Heart left ventricle (tissue), 16 donors: ENCODE measurements at regions not wholly inside any gene's neighbourhood (a gene's known extent, or its start where the extent isn't known, plus 50 kb on each side); places are given as distances from the start of the nearest gene placed in this dataset.
"Not testable (repeated sequence)": the region's sequence is repeated elsewhere in the genome, so short reads cannot be mapped to it uniquely, and the experiment has no call there.

ENCODE experiments used
- ATAC-seq, 4 donors: fragments of 200-7000 bp; cut with Tn5 transposase; one replicate each; pipeline ENCODE4 v1.9.1; 2020 to 2022; ENCODE audit warnings: moderate library complexity in 4 of 4, mild to moderate bottlenecking in 3 of 4, moderate number of reproducible peaks in 1 of 4
- DNase-seq, 5 donors: peaks; one replicate each; pipeline ENCODE4 v3.0.0-alpha.2; 2020
- H3K27ac ChIP-seq, 12 donors: fragments of 200-600 bp; sonication (generic) in 4 of 12; one replicate each; pipeline versions ENCODE4 v1.5.0 to v1.8.0; 2016 to 2022; ENCODE audit warnings: mild to moderate bottlenecking in 2 of 12
- H3K27me3 ChIP-seq, 9 donors: fragments of 200-600 bp; sonication (generic) in 2 of 9; one replicate each; pipeline versions ENCODE4 v1.5.1 to v1.8.0; 2016 to 2022; ENCODE audit warnings: mild to moderate bottlenecking in 3 of 9
- H3K36me3 ChIP-seq, 9 donors: fragments of 200-600 bp; sonication (generic) in 2 of 9; one replicate each; pipeline versions ENCODE4 v1.5.0 to v1.8.0; 2018 to 2022; ENCODE audit warnings: mild to moderate bottlenecking in 2 of 9
- H3K4me1 ChIP-seq, 12 donors: fragments of 200-600 bp; sonication (generic) in 4 of 12; one replicate each; pipeline versions ENCODE4 v1.5.0 to v1.8.0; 2016 to 2022; ENCODE audit warnings: mild to moderate bottlenecking in 3 of 12
- H3K4me3 ChIP-seq, 12 donors: fragments of 200-600 bp; sonication (generic) in 4 of 12; one replicate each; pipeline versions ENCODE4 v1.5.0 to v1.8.0; 2017 to 2022; ENCODE audit warnings: mild to moderate bottlenecking in 9 of 12, moderate library complexity in 4 of 12
- H3K9me3 ChIP-seq, 12 donors: fragments of 200-600 bp; sonication (generic) in 4 of 12; one replicate each; pipeline versions ENCODE4 v1.5.0 to v1.8.0; 2016 to 2022; ENCODE audit warnings: mild to moderate bottlenecking in 1 of 12
- POLR2A ChIP-seq, 2 donors: fragments of 450-650 bp; IDR thresholded peaks; one replicate each; pipeline ENCODE4 v1.6.1; 2017; ENCODE audit warnings: antibody characterized with exemption in 2 of 2, mild to moderate bottlenecking in 2 of 2, moderate library complexity in 2 of 2
- WGBS, 4 donors: extraction: QIAGEN DNeasy Blood & Tissue Kit in 2 of 4; methylation state at CpG; one replicate each; pipeline versions ENCODE4 v1.1.5 to v1.1.7; 2013 to 2018; 5-methylcytosine and 5-hydroxymethylcytosine counted together
- intact Hi-C, 10 donors: fragments of 100-400 bp; cut with DNase I; formaldehyde crosslinking; loops; one replicate each; pipeline versions ENCODE4 v1.11.1 to v1.14.2; 2022
- TF ChIP-seq, protein P1 (sequence below), 12 donors: fragments of 200-600 bp; sonication (generic) in 4 of 12; IDR thresholded peaks; one replicate each; pipeline versions ENCODE4 v1.5.0 to v1.8.0; 2018 to 2022; ENCODE audit warnings: antibody characterized with exemption in 12 of 12, mild to moderate bottlenecking in 5 of 12
- donor health status: ischemic (EF 13 %, LVEDD 7.1; RV severe dilation, severe dysfunction).
- donor health status: healthy with polysubstance abuse.
- donor health status: DM: no; HTN: yes; CAD: no.
- donor health status: DM: no; HTN: no; CAD: no.
- donor health status: ischemic (EF 25% LVEDD 6.9; RV normal size, moderate dysfunction).
- donor health status: ischemic (EF 25% LVEDD 5.7; RV mildly dilated, moderate dysfunction).
- donor health status: healthy.
- donor health status: DM: yes; HTN: yes; CAD: no.
- donor health status: ischemic (EF 35%, LVEDD 5.7; RV mildly dilated, moderate dysfunction).
- donor health status: nonischemic (EF 11% LVEDD 7.7; RV severe dilation, severe dysfunction).
- donor health status: DM: yes; HTN: yes; CAD: no.
- donor health status: PGD.
- donor health status: ischemic (EF 29% LVEDD 5.4; RV normal size, mild dysfunction).
- donor health status: nonischemic (EF 23%, LVEDD 6.1; RV moderate dilation, normal function).

DNA sequence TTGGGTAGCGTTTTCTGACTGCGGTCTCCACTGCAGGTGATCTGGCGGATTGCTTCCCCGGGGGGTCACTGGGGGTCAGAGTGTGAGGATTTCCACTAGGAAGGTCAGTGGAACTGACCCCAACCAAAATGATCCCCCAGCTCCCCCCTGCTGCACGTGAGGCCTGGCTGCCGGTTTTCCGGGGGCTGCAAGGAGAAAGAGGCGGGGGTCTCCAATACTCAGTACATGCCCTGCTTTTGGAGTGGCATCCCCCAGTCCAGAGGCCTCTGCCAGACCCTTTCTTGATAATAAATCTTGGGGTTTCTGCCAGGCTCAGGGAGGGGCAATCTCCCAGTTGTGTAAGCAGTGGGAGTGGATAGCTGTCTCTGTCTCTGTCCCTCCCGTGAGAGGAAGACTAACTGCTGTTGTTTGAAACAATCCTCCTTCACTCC lies 71.5 kb upstream of the RTL6 start:
- no peak overlapping the region for H3K27ac ChIP-seq
- no peaks in the 10 kb centered on the region for H3K36me3 ChIP-seq
- peaks cover 0 to 16% (median 4%) of the 10 kb centered on the region in 12 donors for H3K9me3 ChIP-seq
- no peak for TF ChIP-seq POLR2A (IDR thresholded peaks at IDR 0.05)
- no peak for ATAC-seq
- intact Hi-C loops = no loop called here
- H3K27me3 ChIP-seq = peaks cover 0 to 3% (median 0%) of the 10 kb centered on the region in 9 donors
- peak in 1 of 5 donors; percentile 37 for DNase-seq
- WGBS, 4 donors = 82 to 95% (median 88%) methylated on average over 8 to 9 of the region's 9 CpGs
- H3K4me3 ChIP-seq = no peak overlapping the region
- peaks cover 0 to 17% (median 2%) of the 10 kb centered on the region in 12 donors for H3K4me1 ChIP-seq

DNA sequence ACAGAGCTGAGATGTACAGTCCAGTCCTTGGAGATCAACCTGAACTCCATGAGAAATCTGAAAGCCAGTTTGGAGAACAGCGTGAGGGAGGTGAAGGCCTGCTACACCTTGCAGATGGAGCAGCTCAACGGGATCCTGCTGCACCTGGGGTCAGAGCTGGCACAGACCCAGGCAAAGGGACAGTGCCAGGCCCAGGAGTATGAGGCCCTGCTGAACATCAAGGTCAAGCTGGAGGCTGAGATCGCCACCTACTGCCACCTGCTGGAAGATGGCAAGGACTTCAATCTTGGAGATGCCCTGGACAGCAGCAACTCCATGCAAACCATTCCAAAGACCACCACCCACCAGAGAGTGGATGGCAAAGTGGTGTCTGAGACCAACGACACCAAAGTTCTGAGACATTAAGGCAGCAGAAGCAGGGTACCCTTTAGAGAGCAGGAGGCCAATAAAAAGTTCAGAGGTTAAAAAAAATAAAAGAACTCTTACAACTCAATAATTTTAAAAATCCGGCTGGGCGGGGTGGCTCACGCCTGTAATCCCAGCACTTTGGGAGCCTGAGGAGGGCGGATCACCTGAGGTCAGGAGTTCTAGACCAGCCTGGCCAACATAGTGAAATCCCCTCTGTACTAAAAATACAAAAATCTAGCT lies 69.9 kb upstream of the RTL6 start:
- DNase-seq = peak in 2 of 5 donors; percentile 27 to 70
- no peaks in the 10 kb centered on the region for H3K36me3 ChIP-seq
- H3K27ac ChIP-seq = no peak overlapping the region
- peaks cover 0 to 13% (median 0%) of the 10 kb centered on the region in 12 donors for H3K4me1 ChIP-seq
- WGBS, 4 donors = 68 to 82% (median 73%) methylated on average over 6 to 8 of the region's 8 CpGs
- intact Hi-C loops = no loop called here
- no peak for TF ChIP-seq POLR2A (IDR thresholded peaks at IDR 0.05)
- TF ChIP-seq, protein P1, sequence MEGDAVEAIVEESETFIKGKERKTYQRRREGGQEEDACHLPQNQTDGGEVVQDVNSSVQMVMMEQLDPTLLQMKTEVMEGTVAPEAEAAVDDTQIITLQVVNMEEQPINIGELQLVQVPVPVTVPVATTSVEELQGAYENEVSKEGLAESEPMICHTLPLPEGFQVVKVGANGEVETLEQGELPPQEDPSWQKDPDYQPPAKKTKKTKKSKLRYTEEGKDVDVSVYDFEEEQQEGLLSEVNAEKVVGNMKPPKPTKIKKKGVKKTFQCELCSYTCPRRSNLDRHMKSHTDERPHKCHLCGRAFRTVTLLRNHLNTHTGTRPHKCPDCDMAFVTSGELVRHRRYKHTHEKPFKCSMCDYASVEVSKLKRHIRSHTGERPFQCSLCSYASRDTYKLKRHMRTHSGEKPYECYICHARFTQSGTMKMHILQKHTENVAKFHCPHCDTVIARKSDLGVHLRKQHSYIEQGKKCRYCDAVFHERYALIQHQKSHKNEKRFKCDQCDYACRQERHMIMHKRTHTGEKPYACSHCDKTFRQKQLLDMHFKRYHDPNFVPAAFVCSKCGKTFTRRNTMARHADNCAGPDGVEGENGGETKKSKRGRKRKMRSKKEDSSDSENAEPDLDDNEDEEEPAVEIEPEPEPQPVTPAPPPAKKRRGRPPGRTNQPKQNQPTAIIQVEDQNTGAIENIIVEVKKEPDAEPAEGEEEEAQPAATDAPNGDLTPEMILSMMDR (IDR thresholded peaks at IDR 0.05) = peak; percentile 22 to 59 (median 46)
- peaks cover 0 to 32% (median 6%) of the 10 kb centered on the region in 12 donors for H3K9me3 ChIP-seq
- no peak overlapping the region for H3K4me3 ChIP-seq
- ATAC-seq = no peak
- H3K27me3 ChIP-seq = no peaks in the 10 kb centered on the region

DNA sequence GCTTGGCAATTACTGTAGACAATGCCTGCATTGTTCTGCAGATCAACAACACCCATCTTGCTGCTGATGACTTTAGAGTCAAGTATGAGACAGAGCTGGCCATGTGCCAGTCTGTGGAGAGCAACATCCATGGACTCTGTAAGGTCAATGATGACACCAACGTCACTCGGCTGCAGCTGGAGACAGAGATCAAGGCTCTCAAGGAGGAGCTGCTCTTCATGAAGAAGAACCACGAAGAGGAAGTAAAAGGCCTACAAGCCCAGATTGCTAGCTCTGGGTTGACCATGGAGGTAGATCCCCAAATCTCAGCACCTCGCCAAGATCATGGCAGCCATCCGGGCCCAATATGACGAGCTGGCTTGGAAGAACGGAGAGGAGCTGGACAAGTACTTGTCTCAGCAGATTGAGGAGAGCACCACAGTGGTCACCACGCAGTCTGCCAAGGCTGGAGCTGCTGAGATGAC lies 69.4 kb upstream of the RTL6 start:
- 88 to 90% (median 89%) methylated on average over 7 to 8 of the region's 8 CpGs for WGBS, 4 donors
- H3K9me3 ChIP-seq = peaks cover 0 to 34% (median 6%) of the 10 kb centered on the region in 12 donors
- H3K27me3 ChIP-seq, ATAC-seq, H3K27ac ChIP-seq, H3K4me3 ChIP-seq, H3K36me3 ChIP-seq, intact Hi-C loops: not testable (repeated sequence)
- peak in 2 of 5 donors; percentile 25 to 37 for DNase-seq
- peaks cover 0 to 13% (median 0%) of the 10 kb centered on the region in 12 donors for H3K4me1 ChIP-seq

DNA sequence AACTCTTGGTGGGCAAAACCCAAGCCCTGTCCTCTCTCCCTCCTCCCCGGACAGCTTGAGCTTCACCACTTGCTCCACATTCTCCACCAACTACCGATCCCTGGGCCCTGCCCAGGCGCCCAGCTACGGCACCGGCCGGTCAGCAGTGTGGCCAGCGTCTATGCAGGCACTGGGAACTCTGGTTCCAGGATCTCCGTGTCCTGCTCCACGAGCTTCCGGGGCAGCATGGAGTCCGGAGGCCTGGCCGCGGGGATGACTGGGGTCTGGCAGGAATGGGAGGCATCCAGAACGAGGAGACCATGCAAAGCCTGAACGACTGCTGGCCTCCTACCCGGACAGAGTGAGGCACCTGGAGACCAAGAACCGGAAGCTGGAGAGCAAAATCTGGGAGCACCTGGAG lies 68.9 kb upstream of the RTL6 start:
- ATAC-seq (no peak), DNase-seq (peak in 2 of 5 donors; percentile 21 to 37)
- no peak overlapping the region for H3K4me3 ChIP-seq
- intact Hi-C loops = no loop called here
- no peaks in the 10 kb centered on the region for H3K27me3 ChIP-seq
- no peak overlapping the region for H3K27ac ChIP-seq
- H3K4me1 ChIP-seq = peaks cover 0 to 13% (median 0%) of the 10 kb centered on the region in 12 donors
- peaks cover 0 to 34% (median 6%) of the 10 kb centered on the region in 12 donors for H3K9me3 ChIP-seq
- no peak for TF ChIP-seq POLR2A (IDR thresholded peaks at IDR 0.05)
- TF ChIP-seq, protein P1 (IDR thresholded peaks at IDR 0.05) = no peak
- no peaks in the 10 kb centered on the region for H3K36me3 ChIP-seq
- 87 to 97% (median 93%) methylated on average over 15 to 17 of the region's 17 CpGs for WGBS, 4 donors

DNA sequence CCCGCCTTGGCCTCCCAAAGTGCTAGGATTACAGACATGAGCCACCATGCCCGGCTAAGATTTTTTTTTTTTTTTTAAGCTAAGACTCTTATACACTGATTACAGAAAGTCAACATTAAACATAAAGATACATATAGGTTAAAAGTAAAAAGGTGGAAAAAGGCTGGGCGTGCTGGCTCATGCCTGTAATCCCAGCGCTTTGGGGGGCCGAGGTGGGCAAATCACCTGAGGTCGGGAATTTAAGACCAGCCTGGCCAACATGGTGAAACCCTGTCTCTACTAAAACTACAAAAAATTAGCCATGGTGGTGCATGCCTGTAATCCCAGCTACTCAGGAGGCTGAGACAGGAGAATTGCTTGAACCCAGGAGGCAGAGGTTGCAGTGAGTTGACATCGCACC lies 64.6 kb upstream of the RTL6 start:
- WGBS, 4 donors = 93 to 96% (median 94%) methylated on average over 7 of the region's 7 CpGs

More for the DNA sequence above, 64.6 kb upstream of the RTL6 start:
- DNase-seq, H3K36me3 ChIP-seq, H3K4me1 ChIP-seq, ATAC-seq, H3K27ac ChIP-seq, H3K27me3 ChIP-seq, H3K4me3 ChIP-seq, intact Hi-C loops: not testable (repeated sequence)
- H3K9me3 ChIP-seq = peaks cover 0 to 36% (median 2%) of the 10 kb centered on the region in 12 donors
